DOHH2 (cell line): ENCODE measurements at regions not wholly inside any gene's neighbourhood (a gene's known extent, or its start where the extent isn't known, plus 50 kb on each side); places are given as distances from the start of the nearest gene placed in this dataset.

Source experiments
- CTCF ChIP-seq: fragments of 200-600 bp; sonication (generic); IDR thresholded peaks from one replicate; pipeline ENCODE4 v1.5.1; 2014; ENCODE audit warnings: antibody characterized with exemption, mild to moderate bottlenecking, low read depth, low read length; ENCODE audit not compliant: poor library complexity, severe bottlenecking
- EZH2phosphoT487 ChIP-seq: fragments of 200-600 bp; sonication (generic); IDR thresholded peaks from 2 replicates; pipeline ENCODE4 v1.6.1; 2017; ENCODE audit warnings: borderline replicate concordance, mild to moderate bottlenecking, antibody characterized with exemption, low read length, moderate library complexity, mixed read lengths

GRCh38 chr9:117485176-117485575 is 70.3 kb upstream of the ASTN2 start:
- TF ChIP-seq CTCF = no peak
- no peak for TF ChIP-seq EZH2phosphoT487
